ENCODE measurements at regions not wholly inside any gene's neighbourhood (a gene's known extent, or its start where the extent isn't known, plus 50 kb on each side); places are given as distances from the start of the nearest gene placed in this dataset.

DNA sequence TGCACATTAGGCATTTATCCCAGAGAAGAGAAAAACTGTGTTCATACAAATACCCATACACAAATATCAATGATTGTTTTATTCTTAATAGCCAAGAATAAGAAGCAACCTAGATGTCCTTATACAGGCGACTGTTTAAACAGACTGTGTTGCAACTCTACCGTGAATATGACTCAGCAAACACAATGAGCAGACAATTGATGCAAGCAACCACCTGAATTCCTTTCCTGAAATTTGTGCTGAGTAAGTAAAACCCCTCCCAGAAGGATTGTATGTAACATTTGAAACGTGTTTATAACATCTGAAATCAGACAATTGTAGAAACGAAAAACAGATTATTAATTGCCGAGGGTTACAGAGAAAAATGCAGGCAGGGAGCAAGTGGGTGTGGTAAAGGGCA is 621.9 kb upstream of the SOX11 start:
- intact Hi-C loops (cut with DNase I) = no loop called here
- H3K27ac ChIP-seq (replicated peaks in 1 of 4) = no peak overlapping the region
- H3K4me1 ChIP-seq = no peaks in the 10 kb centered on the region
- no peaks in the 10 kb centered on the region for H3K36me3 ChIP-seq
- no peak for DNase-seq (ENCODE audit: extremely low spot score)
- H3K9me3 ChIP-seq = no peaks in the 10 kb centered on the region
- TF ChIP-seq EP300 (IDR thresholded peaks at IDR 0.05) (no peak), CTCF (IDR thresholded peaks at IDR 0.05) (no peak), POLR2AphosphoS5 (IDR thresholded peaks at IDR 0.05) (no peak), POLR2A (IDR thresholded peaks at IDR 0.05; ENCODE audit: low read depth) (no peak)
- 77% methylated on average over 5 of the region's 5 CpGs for WGBS
- no peaks in the 10 kb centered on the region for H3K27me3 ChIP-seq
- H3K4me3 ChIP-seq = no peak overlapping the region

DNA sequence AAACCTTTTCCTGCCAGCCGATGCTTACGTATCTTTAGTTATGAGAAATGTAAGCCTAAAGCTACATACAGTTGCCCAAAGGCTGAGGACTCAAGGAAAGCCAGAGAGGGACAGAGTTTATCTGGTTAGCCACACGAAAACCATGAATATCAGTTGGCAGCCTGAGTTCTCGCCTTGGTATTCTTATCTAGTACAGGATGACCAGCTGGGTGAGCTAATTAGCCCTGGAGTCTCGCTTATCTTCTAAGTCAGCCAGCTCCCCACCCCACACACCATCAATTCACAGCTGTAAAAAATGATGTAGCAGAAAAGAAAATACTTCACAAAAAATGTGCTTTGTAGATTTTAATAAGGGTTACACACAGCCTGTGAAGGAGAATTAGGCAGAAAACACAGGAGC is 617.5 kb upstream of the SOX11 start:
- H3K9me3 ChIP-seq = no peaks in the 10 kb centered on the region
- no peaks in the 10 kb centered on the region for H3K27me3 ChIP-seq
- DNase-seq (ENCODE audit: extremely low spot score) = no peak
- no peak overlapping the region for H3K27ac ChIP-seq (replicated peaks in 1 of 4)
- no peak overlapping the region for H3K4me3 ChIP-seq
- no peaks in the 10 kb centered on the region for H3K36me3 ChIP-seq
- 80% methylated on average over 5 of the region's 5 CpGs for WGBS
- H3K4me1 ChIP-seq = no peaks in the 10 kb centered on the region
- intact Hi-C loops (cut with DNase I) = no loop called here
- no peak for TF ChIP-seq CTCF (IDR thresholded peaks at IDR 0.05)
- TF ChIP-seq POLR2A (IDR thresholded peaks at IDR 0.05; ENCODE audit: low read depth) = no peak
- TF ChIP-seq EP300 (IDR thresholded peaks at IDR 0.05) = no peak

DNA sequence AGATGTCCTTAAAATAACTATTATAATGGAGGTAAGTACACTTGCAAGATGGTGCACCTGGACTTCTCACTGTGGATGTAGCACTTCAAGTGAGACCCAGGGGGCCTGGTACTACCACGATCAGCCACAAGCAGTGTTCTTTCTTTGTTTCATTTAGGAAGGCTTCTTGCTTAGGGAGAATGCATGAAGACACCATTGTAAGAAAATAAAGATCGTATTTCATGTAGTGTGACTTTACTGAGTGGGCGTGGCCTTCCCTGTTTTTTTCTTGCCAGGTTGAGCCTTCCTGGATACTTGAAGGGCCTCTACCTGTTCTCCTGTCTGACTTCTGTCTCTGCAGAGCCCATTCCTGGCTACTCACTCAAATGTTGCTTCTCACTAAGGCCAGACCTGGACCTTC is 615.6 kb upstream of the SOX11 start:
- H3K4me3 ChIP-seq = no peak overlapping the region
- H3K9me3 ChIP-seq = no peaks in the 10 kb centered on the region
- TF ChIP-seq POLR2A (IDR thresholded peaks at IDR 0.05; ENCODE audit: low read depth) (no peak), POLR2AphosphoS5 (IDR thresholded peaks at IDR 0.05) (no peak), CTCF (IDR thresholded peaks at IDR 0.05) (no peak), EP300 (IDR thresholded peaks at IDR 0.05) (no peak)
- H3K27ac ChIP-seq (replicated peaks in 1 of 4) = no peak overlapping the region
- no peaks in the 10 kb centered on the region for H3K4me1 ChIP-seq
- DNase-seq (ENCODE audit: extremely low spot score) = no peak
- WGBS = 89% methylated on average over 3 of the region's 3 CpGs
- no peaks in the 10 kb centered on the region for H3K27me3 ChIP-seq
- H3K36me3 ChIP-seq = no peaks in the 10 kb centered on the region
- intact Hi-C loops (cut with DNase I) = no loop called here

- Histone ChIP-seq H3K27ac (replicated peaks in 1 of 4) (no peak overlapping the region), H3K36me3 (no peaks in the 10 kb centered on the region), H3K27me3 (no peaks in the 10 kb centered on the region), H3K4me3 (no peak overlapping the region), H3K9me3 (no peaks in the 10 kb centered on the region), H3K4me1 (no peaks in the 10 kb centered on the region)
- 78% methylated on average over 4 of the region's 4 CpGs for WGBS
- DNase-seq (ENCODE audit: extremely low spot score) = no peak
- no peak for TF ChIP-seq EP300 (IDR thresholded peaks at IDR 0.05)
- TF ChIP-seq CTCF (IDR thresholded peaks at IDR 0.05) = peak in 1 of 3 experiments; percentile 13
- intact Hi-C loops (cut with DNase I) = no loop called here
Observed at GRCh38 chr2:5077479-5078089, 614.6 kb upstream of the SOX11 start.

DNA sequence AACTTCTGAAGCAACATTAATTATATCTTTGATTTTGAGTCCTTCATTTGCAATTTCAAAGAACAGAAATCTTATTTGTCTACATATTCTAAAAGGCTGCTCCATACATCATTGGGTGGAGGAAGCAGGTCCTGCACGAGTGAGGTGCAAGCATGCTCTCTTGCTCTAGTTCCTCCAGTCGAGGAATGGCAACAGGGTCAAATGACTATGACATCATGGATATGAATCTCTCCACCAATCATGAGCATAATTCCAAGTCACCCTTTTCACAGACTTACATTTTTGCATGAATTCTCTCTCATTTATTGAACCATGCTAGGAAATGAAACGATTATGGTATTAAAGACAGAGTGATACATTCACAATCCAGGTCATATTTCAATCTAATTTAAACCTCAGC is 608.8 kb upstream of the SOX11 start:
- no peak overlapping the region for H3K27ac ChIP-seq (replicated peaks in 1 of 4)
- no peak overlapping the region for H3K4me3 ChIP-seq
- H3K4me1 ChIP-seq = no peaks in the 10 kb centered on the region
- DNase-seq (ENCODE audit: extremely low spot score) = no peak
- no peaks in the 10 kb centered on the region for H3K27me3 ChIP-seq
- no peaks in the 10 kb centered on the region for H3K9me3 ChIP-seq
- 76% methylated on average over 3 of the region's 3 CpGs for WGBS
- TF ChIP-seq CTCF (IDR thresholded peaks at IDR 0.05) (no peak), POLR2AphosphoS5 (IDR thresholded peaks at IDR 0.05) (no peak)
- H3K36me3 ChIP-seq = no peaks in the 10 kb centered on the region
- intact Hi-C loops (cut with DNase I) = no loop called here
